ENCODE measurements at regions not wholly inside any gene's neighbourhood (a gene's known extent, or its start where the extent isn't known, plus 50 kb on each side); places are given as distances from the start of the nearest gene placed in this dataset.

- TF ChIP-seq FOXJ3 (CRISPR knock-in tag; IDR thresholded peaks at IDR 0.05) (no peak), TEAD4 (IDR thresholded peaks at IDR 0.05; ENCODE audit: borderline replicate concordance, insufficient read depth) (no peak), SMC3 (IDR thresholded peaks at IDR 0.05; ENCODE audit: low read depth, low read length) (no peak), SIN3A (IDR thresholded peaks at IDR 0.05; ENCODE audit: borderline replicate concordance, low read depth, low read length) (no peak), MXI1 (IDR thresholded peaks at IDR 0.05; ENCODE audit: low read depth, low read length) (no peak), EP300 (IDR thresholded peaks at IDR 0.05; ENCODE audit: borderline replicate concordance in 1 of 2, low read depth in 1 of 2, low read length in 1 of 2) (no peak), REST (IDR thresholded peaks at IDR 0.05; ENCODE audit: low read depth, low read length) (no peak), CTCF (IDR thresholded peaks at IDR 0.05) (no peak), RFX5 (IDR thresholded peaks at IDR 0.05; ENCODE audit: low read length) (no peak), RXRA (IDR thresholded peaks at IDR 0.05; ENCODE audit: borderline replicate concordance, low read depth) (no peak), YY1 (IDR thresholded peaks at IDR 0.05; ENCODE audit: low read depth) (no peak), MAX (IDR thresholded peaks at IDR 0.05; ENCODE audit: low read depth) (no peak)
Observed at GRCh38 chr5:124410539-124411488, 335.6 kb downstream of the ZNF608 start.

Measured in SK-N-SH (cell line).